ENCODE measurements at regions not wholly inside any gene's neighbourhood (a gene's known extent, or its start where the extent isn't known, plus 50 kb on each side); places are given as distances from the start of the nearest gene placed in this dataset.

DNA sequence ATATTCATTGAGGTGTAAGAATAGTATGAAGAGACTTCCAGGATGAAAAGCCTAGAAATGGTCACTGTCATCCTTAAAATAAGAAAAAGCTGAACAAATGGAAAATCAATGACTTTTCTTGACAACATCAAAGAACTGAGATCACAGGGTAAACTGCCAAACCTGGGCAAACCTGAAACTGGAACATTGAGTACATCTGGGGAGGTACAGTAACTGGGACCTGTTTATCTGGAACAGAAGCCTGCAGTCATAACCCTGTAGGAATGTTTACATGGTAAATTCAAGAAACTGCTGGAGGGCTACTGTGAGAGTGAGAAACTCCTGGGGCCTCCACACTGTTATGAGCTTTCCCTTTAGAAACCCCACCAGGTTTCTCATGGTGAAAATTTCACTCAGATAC is 130.1 kb upstream of the PIRT start:
- intact Hi-C loops (cut with DNase I; ENCODE audit: low total_unique reads) (no loop called here), in situ Hi-C loops (cut with MboI; ENCODE audit: low pct_ligation_motif_present in 1 of 4, low pct_unique_long_range_greater_than_20kb in 1 of 4, low sequenced_read_pairs in 3 of 4) (no loop called here)
- Histone ChIP-seq H3K27ac (no peak overlapping the region), H3K36me3 (no peaks in the 10 kb centered on the region), H3K27me3 (no peaks in the 10 kb centered on the region), H3K9me3 (no peaks in the 10 kb centered on the region), H3K4me1 (no peaks in the 10 kb centered on the region), H3K4me3 (no peak overlapping the region)
- TF ChIP-seq POLR2A (IDR thresholded peaks at IDR 0.05) (no peak), POLR2AphosphoS5 (IDR thresholded peaks at IDR 0.05) (no peak), EP300 (IDR thresholded peaks at IDR 0.05; ENCODE audit: low read depth) (no peak)
- TF ChIP-seq, protein P1, sequence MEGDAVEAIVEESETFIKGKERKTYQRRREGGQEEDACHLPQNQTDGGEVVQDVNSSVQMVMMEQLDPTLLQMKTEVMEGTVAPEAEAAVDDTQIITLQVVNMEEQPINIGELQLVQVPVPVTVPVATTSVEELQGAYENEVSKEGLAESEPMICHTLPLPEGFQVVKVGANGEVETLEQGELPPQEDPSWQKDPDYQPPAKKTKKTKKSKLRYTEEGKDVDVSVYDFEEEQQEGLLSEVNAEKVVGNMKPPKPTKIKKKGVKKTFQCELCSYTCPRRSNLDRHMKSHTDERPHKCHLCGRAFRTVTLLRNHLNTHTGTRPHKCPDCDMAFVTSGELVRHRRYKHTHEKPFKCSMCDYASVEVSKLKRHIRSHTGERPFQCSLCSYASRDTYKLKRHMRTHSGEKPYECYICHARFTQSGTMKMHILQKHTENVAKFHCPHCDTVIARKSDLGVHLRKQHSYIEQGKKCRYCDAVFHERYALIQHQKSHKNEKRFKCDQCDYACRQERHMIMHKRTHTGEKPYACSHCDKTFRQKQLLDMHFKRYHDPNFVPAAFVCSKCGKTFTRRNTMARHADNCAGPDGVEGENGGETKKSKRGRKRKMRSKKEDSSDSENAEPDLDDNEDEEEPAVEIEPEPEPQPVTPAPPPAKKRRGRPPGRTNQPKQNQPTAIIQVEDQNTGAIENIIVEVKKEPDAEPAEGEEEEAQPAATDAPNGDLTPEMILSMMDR (IDR thresholded peaks at IDR 0.05) = no peak
- no peak for DNase-seq

DNA sequence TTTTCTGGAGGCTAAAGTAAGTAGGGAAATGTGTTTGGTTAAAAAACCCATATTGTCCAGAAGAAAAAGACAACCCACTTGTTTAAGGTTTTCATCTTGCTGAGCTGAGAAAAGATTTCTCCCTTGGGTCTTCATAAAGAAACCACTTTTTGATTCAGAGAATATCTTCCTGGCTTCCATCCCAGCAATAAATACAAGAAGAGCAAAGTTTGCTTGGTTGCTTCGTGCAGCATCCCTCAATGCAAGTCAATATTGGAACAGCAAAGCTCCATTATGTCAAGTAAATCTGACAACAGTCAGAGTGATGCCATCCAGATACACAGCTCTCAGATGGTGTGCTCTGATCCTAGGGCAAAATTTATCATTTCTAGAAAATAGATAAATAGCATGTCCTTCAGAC is 118.9 kb upstream of the PIRT start:
- Histone ChIP-seq H3K4me3 (no peak overlapping the region), H3K27ac (no peak overlapping the region), H3K27me3 (no peaks in the 10 kb centered on the region), H3K36me3 (no peaks in the 10 kb centered on the region), H3K9me3 (no peaks in the 10 kb centered on the region), H3K4me1 (no peaks in the 10 kb centered on the region)
- TF ChIP-seq, protein P1 (IDR thresholded peaks at IDR 0.05) = no peak
- TF ChIP-seq EP300 (IDR thresholded peaks at IDR 0.05; ENCODE audit: low read depth) (no peak), POLR2AphosphoS5 (IDR thresholded peaks at IDR 0.05) (no peak), POLR2A (IDR thresholded peaks at IDR 0.05) (no peak)
- in situ Hi-C loops (cut with MboI; ENCODE audit: low pct_ligation_motif_present in 1 of 4, low pct_unique_long_range_greater_than_20kb in 1 of 4, low sequenced_read_pairs in 3 of 4) = no loop called here
- intact Hi-C loops (cut with DNase I; ENCODE audit: low total_unique reads) = no loop called here
- 0 to 12% methylated on average over 1 of the region's 1 CpG for WGBS, 2 donors (ENCODE audit: low coverage in 1 of 2)
- DNase-seq = no peak

DNA sequence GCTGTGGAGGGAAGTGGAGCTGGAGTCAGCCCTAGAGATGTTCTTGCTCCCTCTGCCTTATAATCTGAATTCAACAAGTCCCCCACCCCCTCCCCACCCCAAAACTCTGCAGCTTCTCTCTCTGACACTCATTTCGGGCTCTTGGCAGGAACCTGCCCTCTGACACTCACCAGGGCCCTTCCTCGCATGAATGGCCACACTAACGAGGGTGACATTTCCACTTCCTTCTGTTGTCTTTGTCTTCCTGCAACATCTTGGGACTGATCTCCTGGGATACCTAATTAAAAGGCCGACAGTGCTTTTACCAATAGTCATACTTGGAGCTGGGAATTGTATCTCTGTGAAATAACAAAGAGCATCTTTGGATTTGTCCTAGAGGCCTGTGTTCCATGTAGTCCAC is 106.9 kb upstream of the PIRT start:
- Histone ChIP-seq H3K4me1 (no peaks in the 10 kb centered on the region), H3K4me3 (no peak overlapping the region), H3K27ac (no peak overlapping the region), H3K36me3 (no peaks in the 10 kb centered on the region), H3K9me3 (no peaks in the 10 kb centered on the region), H3K27me3 (no peaks in the 10 kb centered on the region)
- no peak for TF ChIP-seq POLR2AphosphoS5 (IDR thresholded peaks at IDR 0.05)
- TF ChIP-seq POLR2A (IDR thresholded peaks at IDR 0.05) = no peak
- no peak for TF ChIP-seq EP300 (IDR thresholded peaks at IDR 0.05; ENCODE audit: low read depth)
- TF ChIP-seq, protein P1 (IDR thresholded peaks at IDR 0.05) = no peak
- in situ Hi-C loops (cut with MboI; ENCODE audit: low pct_ligation_motif_present in 1 of 4, low pct_unique_long_range_greater_than_20kb in 1 of 4, low sequenced_read_pairs in 3 of 4) (no loop called here), intact Hi-C loops (cut with DNase I; ENCODE audit: low total_unique reads) (no loop called here)
- WGBS, 2 donors (ENCODE audit: low coverage in 1 of 2) = 20 to 49% methylated on average over 1 to 4 of the region's 4 CpGs
- DNase-seq = no peak

DNA sequence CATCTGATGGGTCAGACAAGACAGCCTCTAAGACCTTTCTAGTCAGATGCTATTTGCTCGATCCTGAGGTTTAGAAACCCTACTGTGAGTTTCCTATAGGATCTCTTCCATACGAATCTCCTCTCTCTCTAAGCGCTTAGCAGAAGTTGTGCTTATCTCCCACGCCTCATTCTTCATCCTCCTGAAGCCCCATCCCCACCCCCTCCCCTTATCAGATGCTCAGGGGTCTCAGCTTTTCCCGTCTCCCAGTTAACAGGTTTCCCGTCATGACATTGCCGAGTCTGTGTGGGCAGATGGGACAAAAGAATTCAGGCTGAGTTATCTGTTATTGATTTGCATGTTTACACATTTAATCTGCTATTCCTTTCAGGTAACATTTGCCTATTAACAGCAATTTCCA is 99.0 kb upstream of the PIRT start:
- Histone ChIP-seq H3K36me3 (no peaks in the 10 kb centered on the region), H3K27ac (no peak overlapping the region), H3K9me3 (no peaks in the 10 kb centered on the region), H3K27me3 (no peaks in the 10 kb centered on the region), H3K4me1 (no peaks in the 10 kb centered on the region), H3K4me3 (no peak overlapping the region)
- in situ Hi-C loops (cut with MboI; ENCODE audit: low pct_ligation_motif_present in 1 of 4, low pct_unique_long_range_greater_than_20kb in 1 of 4, low sequenced_read_pairs in 3 of 4) (no loop called here), intact Hi-C loops (cut with DNase I; ENCODE audit: low total_unique reads) (no loop called here)
- TF ChIP-seq POLR2A (IDR thresholded peaks at IDR 0.05) = no peak
- TF ChIP-seq EP300 (IDR thresholded peaks at IDR 0.05; ENCODE audit: low read depth) = no peak
- TF ChIP-seq POLR2AphosphoS5 (IDR thresholded peaks at IDR 0.05) = no peak
- TF ChIP-seq, protein P1 (IDR thresholded peaks at IDR 0.05) = no peak
- WGBS, 2 donors (ENCODE audit: low coverage in 1 of 2) = 59 to 74% methylated on average over 6 to 7 of the region's 7 CpGs
- no peak for DNase-seq

Measured in transverse colon (tissue), 4 donors.